ENCODE measurements at regions not wholly inside any gene's neighbourhood (a gene's known extent, or its start where the extent isn't known, plus 50 kb on each side); places are given as distances from the start of the nearest gene placed in this dataset.
A peak's percentile ranks its signal among the peaks of the same experiment; 100 is the strongest.

DNA sequence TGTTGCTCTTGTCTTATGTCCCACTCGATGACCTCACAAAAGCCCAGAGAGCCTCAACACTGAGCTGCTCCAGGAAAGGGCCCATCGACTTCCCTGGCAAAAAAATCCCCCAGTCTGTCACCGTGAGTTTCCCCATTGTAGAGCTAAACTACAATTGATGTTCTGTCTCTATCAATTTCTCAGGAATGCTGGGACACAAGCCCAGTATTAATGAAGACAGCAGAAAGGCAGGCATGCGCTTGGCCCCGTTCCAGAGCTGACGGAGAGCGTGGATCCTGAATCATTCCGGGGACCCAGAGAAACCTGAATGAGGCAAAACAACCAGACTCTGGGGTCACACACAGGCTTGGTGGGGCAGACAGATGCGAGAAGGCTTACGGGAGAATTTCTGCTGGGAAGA is 146.9 kb downstream of the TTC32 start:
- no peak for DNase-seq
- intact Hi-C loops (cut with DNase I): no loop called here

DNA sequence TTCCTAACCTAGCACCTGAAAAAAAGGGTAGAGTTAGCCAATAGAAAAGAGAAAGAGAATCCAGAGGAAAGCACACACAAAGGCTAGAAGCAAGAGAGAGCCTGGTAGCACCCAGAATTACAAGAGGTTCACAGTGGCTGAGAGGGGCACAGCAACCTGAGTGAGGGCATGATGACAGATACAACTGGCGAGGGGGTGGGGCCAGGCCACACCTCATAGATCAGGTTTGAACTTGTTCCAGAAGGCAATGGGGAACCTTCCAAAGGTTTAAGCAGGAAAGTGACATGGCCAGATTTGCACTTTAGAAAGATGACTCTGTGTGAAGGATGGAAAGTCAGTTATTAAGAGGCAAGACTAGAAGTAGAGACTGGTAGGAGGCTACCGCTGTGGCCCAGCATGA is 148.0 kb downstream of the TTC32 start:
- intact Hi-C loops (cut with DNase I): no loop called here
- DNase-seq: no peak

DNA sequence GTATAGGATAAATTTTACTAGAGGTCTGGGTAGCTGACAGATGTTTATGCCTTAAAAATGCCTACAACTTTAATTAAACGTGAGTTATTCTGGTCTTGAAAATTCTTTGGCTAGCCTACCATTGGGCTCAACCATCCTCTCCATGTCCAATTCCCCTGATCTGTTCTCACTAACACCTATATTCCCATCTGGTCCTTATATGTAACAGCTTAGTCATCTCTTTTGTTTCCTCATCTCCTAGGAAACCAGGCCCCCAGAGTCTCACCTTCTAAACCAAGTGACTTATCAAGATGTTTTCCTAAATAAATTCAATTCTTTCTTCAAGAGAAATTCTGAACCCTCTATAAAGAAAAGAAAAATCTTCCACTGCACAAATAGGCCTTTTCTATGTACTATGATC is 148.5 kb downstream of the TTC32 start:
- no peak for DNase-seq
- intact Hi-C loops (cut with DNase I): no loop called here

DNA sequence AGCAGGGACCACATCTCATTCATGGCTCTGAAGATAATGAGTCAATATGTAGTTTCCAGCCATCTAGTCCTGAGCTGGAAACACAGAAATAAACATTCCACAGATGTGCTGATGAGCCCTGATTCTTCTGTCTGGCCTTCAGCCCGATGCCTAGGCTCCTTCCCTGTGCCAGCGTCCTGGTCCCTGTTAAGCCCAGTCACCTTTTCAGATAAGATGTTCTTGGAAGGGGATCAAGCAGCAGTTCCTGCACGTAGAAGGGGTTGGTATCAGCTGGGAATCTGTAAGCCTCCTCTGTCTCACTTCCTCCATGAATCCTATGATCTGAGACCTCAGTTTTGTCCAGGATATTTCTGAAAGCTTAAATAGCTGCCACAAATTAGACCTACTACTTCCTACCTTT is 149.3 kb downstream of the TTC32 start:
- DNase-seq: no peak
- intact Hi-C loops (cut with DNase I): no loop called here

DNA sequence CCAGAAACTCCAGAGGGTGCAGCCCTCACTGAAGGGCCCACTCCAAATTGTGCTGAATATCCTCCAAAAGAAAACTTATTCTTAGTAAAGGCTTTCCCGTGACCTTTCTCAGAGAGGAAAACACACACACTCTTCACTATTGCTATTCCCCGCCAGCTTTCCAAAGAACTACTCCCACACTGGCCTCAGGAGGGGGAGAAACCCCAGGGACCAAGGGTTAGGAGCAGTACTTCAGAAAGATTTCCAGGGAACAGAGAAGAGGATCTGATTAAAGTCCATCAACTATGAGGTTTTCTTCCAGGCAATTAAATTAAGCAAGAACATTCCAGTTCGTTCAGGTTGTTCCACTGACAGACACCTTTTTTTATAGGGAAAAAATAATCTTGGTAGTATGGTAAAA is 150.2 kb downstream of the TTC32 start:
- intact Hi-C loops (cut with DNase I): no loop called here

DNA sequence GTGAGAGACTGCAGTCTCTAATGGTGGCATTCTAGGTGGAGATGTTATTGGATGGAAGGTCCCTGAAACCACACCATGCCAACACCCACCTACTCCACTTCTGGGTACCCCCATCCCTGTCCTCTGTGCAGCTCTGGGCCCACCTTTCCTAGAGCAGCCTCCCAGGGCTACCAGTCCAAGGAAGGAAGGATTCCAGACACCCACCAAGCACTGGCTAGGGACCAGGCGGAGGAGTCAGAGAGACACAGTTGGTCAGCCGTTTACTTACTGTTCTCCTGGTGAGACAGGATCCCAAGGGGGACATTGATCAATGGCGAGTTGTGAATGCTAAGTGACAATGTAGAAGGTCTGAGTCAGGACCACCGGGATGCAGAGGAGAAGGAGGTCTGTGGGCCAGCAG is 151.6 kb downstream of the TTC32 start:
- no peak for DNase-seq
- intact Hi-C loops (cut with DNase I): no loop called here

More for the DNA sequence above, 150.2 kb downstream of the TTC32 start:
- no peak for DNase-seq

DNA sequence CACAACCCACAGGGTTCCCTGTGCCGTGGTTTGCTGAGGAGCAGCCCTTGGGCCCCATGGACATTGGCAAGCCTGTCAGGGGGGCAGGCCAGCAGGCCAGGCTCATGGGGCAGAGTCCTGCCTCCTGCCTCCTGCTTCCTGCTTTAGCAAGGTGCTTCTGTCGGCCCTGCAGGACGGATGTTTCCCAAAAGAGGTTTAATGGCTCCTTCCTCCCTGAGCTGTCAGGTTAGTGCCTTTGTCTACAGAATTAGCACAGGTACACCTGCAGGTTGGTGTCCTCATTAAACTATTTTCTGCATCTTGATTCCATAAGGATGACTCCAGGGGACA is 152.3 kb downstream of the TTC32 start:
- intact Hi-C loops (cut with DNase I): no loop called here

DNA sequence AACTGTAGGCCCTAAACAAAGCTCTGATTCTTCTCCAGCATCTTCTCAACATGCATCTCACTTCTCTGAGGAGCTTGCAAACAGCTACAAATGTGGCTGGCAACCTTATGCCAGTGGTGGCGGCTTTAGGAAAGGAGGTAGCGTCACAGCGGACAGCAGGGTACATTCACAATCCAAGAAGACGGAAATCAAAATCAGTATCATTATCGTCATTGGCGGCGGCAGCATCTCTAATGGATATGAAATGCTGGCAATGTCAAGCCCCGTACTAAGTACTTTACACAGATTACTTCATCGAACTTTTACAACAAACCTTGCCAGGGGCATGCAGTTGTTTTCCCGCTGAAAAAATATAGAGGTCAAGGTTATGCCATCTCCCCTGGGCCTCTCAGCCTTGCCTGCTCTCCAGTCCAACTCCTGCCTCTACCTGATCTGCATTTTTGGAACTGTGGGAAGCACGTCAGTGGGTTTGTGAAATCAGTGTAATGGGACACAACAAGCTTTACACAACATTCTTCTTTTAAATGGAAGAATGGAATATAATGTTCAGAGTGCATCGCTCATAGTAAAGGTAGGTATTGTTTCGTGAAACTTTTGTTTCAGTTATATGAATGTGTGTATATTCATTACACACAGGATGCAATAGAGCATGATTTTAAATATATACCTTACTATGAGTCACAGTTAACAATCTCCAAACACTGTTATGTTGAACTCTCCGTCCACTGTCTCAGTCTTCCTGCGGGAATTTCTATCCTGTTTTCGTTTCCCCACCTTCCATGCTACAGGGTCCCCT is 152.9 kb downstream of the TTC32 start:
- DNase-seq: no peak
- intact Hi-C loops (cut with DNase I): no loop called here

More for the DNA sequence above, 152.3 kb downstream of the TTC32 start:
- DNase-seq: no peak

DNA sequence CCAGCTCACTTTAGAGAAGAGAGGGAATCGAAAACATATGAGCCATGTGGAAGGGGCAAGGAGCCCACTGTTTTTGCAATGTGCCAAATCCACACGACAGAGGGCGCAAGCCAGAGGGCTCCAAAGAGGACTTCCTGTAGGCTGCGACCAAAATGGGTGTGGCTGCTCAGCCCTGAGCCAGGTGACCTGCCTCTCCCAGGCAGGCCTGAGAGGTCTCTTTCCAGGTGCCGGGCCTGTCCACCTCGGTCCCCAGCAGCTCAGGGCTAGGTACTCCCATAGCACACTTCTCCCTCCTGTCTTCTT is 153.8 kb downstream of the TTC32 start:
- intact Hi-C loops (cut with DNase I): no loop called here
- no peak for DNase-seq

DNA sequence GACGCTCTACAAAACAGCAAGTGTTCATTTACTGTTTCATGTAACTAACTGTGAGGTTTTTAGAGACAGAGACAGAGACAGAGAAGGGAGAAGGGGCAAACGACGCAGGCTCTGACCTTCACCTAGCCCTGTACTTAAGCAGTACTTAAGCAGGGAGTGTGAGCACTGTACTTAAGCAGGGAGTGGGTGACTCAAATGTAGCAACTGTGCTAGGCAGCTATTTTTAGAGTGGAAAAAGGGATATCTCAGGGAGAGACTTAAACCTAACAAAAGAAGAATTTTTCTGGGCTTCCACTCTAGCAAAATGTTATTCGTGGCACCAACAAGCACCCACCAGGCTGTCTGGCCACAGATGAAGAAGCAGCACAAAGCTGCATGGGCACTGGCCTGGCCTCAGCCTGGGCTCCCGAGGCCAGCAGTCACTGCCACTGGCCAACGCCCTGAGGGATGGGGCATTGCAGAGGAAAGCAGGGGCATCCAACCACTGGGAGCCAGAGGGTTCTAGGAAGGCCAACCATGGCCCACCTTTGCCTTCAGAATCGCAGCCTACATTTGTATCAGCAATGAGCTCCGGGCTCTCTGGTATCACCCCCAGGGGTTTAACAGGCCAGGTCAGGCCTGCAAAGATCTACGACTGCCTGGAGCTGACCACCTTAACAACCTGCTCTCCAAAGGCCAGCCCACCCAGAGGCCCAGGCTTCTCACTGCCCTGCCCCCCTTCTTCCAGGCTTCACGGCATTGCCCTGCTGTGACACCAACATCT is 154.3 kb downstream of the TTC32 start:
- intact Hi-C loops (cut with DNase I): no loop called here

DNA sequence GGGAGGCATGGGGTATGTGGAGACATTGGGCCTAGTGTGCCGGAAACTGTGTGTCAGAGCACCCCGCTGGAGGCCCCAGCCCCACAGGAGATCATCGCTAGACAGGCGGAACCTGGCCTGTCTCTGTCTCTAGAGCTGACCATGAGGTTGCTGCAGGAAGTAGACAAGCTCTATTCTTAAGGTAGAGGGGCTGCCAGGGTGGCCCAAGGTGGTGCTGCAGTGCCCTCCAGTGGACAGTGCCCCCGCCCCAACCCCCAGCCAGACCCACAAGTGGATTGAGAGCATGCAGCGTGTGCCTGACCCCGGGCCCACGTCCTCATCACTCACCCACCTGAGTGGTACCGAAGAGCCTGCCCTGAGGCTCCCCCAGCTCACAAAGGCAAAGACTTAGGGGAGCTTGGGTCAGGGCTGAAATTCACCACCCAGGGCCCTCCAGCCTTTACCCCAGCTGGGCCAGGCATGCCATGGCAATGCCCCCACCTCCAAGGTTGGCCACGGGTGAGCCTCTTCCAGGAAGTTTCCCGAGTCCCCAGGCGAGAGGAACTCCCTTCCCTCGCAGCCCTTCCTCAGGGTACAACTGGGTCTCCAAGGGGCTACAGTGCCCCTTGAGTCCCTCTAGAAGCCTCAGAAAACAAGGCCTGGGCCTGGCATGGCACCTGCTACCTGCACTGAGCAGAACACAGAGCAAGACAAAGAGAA is 155.0 kb downstream of the TTC32 start:
- intact Hi-C loops (cut with DNase I): no loop called here

More for the DNA sequence above, 154.3 kb downstream of the TTC32 start:
- DNase-seq: peak in 5 of 42 donors; percentile 8 to 68 (median 20)

DNA sequence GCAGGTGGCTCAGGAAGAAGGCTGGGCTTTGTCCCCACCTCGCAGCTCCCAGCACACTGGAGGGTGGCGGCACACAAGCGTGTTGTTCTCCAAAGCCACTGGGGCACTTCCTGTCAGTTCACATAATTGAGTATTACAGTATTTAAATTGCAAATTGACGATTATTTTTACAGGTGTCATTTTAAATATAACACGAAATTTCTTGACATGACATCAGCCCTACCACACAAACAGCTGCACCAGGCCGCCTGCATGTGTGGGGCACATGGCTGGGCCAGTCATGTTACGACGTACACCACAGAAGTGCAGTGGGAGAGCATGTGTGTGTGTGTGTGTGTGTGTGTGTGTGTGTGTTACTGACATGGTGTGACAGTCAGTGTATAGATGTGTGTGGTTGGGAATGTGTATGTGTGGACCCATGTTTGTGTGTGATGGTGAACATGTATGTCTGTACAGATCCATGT is 155.6 kb downstream of the TTC32 start:
- intact Hi-C loops (cut with DNase I): no loop called here
- DNase-seq: no peak

More for the DNA sequence above, 155.0 kb downstream of the TTC32 start:
- DNase-seq: no peak

DNA sequence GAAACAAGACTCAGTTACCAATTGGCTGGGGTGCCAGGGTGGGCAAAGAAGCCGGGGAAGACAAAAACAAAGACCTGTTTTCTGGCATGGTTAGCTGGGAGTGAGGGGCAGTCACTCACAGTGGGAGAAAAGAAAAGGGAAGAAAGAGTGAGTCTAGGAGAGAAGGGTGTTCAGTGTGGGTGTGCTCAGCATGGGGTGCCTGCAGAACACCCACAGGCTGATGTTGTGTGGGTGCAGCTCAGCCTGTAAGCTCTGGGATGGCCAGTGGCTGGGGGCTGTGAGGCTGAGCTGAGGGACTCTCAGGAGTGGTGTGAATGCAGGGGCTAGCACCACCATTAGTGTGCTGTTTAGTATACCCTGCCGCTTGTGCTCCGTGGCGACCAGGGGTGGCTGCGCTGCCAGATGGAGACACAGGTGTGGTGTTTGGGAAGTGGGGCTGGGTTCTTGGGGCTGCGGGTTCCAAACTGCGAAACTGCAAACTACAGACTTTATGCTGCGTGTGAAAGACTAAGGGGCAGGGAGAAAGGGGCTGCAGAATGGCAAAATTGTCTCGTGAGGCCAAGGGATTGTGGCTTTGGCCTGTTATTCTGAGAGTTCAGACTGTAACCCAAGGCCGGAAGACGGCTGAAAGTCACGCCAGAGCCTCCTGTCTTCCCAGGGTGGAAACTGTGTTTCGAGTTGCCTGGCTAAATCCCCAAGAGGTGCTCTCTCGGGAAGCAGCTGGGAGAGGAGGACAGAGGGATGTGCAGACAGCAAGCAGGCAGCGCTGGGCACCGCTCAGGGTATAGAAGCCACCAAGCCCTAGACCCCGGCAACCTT is 156.3 kb downstream of the TTC32 start:
- intact Hi-C loops (cut with DNase I): no loop called here
- DNase-seq: peak in 1 of 42 donors; percentile 21

DNA sequence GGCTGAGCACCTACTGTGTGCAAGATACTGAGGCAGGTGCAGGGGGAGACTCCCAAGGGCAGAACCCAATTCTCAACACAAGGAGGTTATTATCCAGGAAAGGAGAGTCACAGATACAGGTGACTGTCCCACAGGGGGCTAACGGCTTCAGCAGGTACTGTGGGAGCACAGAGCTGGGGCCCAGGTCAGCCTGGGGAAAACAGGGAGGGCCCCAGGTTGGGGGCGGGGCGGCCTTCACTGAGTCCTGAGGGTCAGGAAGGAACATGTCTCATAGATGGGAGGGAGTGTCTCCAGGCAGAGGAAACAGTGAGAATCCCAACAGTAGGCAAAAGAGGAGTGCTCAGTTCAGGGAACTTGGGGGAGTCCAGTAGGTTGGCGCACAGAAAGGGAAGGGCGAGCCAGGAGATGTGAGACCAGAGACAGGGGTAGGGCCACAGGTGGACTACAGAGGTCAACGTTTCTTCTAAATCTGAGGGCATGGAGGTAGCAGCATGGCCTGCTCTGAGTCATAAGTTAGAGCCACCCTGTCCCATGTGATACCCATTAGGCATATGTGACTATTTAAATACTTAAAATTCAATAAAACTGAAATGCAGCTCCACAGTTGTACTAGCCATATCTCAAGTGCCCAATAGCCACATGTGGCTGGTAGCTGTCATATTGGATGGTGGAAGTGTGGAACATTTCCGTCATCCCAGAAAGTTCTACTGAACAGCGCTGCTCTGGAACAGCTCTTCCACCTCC is 157.2 kb downstream of the TTC32 start:
- intact Hi-C loops (cut with DNase I): no loop called here

DNA sequence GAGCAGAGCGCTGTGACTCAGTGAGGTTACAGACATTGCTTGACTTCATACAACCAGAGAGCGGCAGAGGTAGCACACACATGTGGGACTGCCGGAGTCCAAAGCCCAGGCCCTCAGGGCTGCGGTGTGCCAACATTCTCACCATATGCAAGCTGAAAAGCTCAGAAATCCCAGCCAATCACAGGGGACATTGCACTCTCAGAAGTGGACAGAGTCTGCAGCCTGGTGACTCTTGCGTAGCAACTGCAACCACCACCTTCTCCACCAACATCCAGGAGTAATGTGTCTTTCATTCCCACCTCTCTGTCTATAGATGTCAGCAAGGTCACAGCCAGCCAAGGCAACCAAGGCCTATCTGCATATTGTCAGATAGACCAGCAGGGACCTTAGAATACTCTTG is 158.1 kb downstream of the TTC32 start:
- intact Hi-C loops (cut with DNase I): no loop called here
- no peak for DNase-seq

More for the DNA sequence above, 157.2 kb downstream of the TTC32 start:
- DNase-seq: peak in 1 of 42 donors; percentile 7

DNA sequence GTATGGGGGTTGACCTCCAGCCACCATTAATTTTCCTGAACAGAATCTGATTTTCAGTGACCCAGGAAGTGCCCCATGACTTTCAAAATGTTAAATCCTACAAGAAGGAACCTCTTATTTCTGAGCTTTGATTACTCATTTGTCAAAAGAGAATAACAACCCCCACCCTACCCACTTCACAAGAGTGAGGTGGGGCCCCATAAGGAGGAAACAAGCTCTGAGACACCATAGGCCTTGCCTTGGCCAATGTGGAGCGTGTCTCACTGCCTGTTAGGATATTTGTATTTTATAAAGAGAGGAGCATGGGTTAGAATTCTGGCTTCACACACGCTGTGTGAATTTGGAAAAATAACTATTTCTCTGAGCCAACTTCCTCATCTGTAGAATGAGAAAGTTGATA is 158.9 kb downstream of the TTC32 start:
- DNase-seq: peak in 1 of 42 donors; percentile 9

DNA sequence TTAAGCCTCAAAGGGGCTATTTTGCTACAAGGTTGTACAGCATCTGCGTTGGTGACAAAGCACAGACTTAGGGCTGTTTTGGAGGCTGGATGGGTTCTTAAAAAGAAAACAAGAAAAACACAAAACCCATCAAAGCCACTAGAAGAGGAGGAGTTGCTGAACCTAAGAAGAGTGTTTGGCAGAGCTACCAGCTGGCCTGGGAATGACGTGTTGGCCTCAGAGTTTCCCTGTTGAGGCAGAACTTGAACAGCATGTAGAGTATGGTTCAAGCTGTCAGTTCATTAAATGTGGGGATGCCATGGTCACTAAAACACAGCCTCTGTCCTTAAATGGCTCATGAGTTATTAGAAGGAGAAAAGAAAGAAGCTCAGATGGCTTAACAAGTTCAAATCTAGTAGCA is 162.5 kb downstream of the TTC32 start:
- no peak for DNase-seq

More for the DNA sequence above, 158.9 kb downstream of the TTC32 start:
- intact Hi-C loops (cut with DNase I): no loop called here

DNA sequence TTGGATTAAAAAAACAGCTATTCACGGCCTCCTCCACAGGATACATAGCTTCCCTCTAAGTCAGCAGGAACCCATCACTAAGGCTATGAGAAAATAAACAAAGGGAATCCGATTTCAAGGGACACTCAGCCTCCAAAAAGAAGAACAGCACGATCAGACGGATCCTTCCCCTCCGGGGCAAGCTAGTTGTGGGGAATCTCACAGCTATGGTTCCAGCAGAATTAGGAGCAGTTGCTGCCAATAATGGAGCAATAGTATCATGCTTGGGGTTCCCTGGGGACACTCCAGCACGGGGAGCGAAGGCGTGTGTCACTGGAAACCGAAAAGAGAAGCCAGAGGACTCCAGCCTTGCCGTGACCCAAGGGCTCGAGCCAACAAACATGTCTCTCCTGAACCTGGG is 163.1 kb downstream of the TTC32 start:
- no peak for DNase-seq
- intact Hi-C loops (cut with DNase I): no loop called here

More for the DNA sequence above, 162.5 kb downstream of the TTC32 start:
- intact Hi-C loops (cut with DNase I): no loop called here
